Esophagus squamous epithelium (tissue), 5 donors: ENCODE measurements at regions not wholly inside any gene's neighbourhood (a gene's known extent, or its start where the extent isn't known, plus 50 kb on each side); places are given as distances from the start of the nearest gene placed in this dataset.

ENCODE experiments used
- DNase-seq: peaks from one replicate; lab custom pipeline; 2025; lab: John Stamatoyannopoulos, UW
- H3K27ac ChIP-seq, 4 donors: fragments of 200-600 bp; sonication (generic); one replicate each; pipeline ENCODE4 v1.5.1; 2016 to 2019; ENCODE audit warnings: mild to moderate bottlenecking in 1 of 4
- H3K27me3 ChIP-seq, 4 donors: fragments of 200-600 bp; sonication (generic); 1 replicate in 3 of 4; 2 replicates in 1 of 4; pipeline versions ENCODE4 v1.5.1 to v1.6.0; 2017 to 2021; ENCODE audit warnings: antibody characterized with exemption in 1 of 4
- H3K36me3 ChIP-seq, 3 donors: fragments of 200-600 bp; sonication (generic); one replicate each; pipeline ENCODE4 v1.5.1; 2016 to 2019
- H3K4me1 ChIP-seq, 3 donors: fragments of 200-600 bp; sonication (generic); one replicate each; pipeline ENCODE4 v1.5.1; 2017 to 2019
- H3K4me3 ChIP-seq, 4 donors: fragments of 200-600 bp; sonication (generic); 1 replicate in 3 of 4; 2 replicates in 1 of 4; pipeline ENCODE4 v1.5.1; 2016 to 2019; ENCODE audit warnings: mild to moderate bottlenecking in 2 of 4, moderate library complexity in 1 of 4
- H3K9me3 ChIP-seq, 3 donors: fragments of 200-600 bp; sonication (generic); one replicate each; pipeline ENCODE4 v1.5.1; 2016 to 2019
- POLR2A ChIP-seq, 4 donors: fragments of 450-650 bp; IDR thresholded peaks; one replicate each; pipeline ENCODE4 v1.6.1; 2017; ENCODE audit warnings: antibody characterized with exemption in 4 of 4, mild to moderate bottlenecking in 4 of 4, moderate library complexity in 3 of 4
- WGBS, 2 donors: methylation state at CpG; one replicate each; pipeline ENCODE4 v1.1.5; 2018; 5-methylcytosine and 5-hydroxymethylcytosine counted together
- intact Hi-C: fragments of 100-400 bp; cut with DNase I; formaldehyde crosslinking; loops from one replicate; pipeline ENCODE4 v1.15.0; 2022
- TF ChIP-seq, protein P1 (sequence below), 6 experiments: fragments of 450-650 bp in 4 of 6; fragments of 200-600 bp in 2 of 6; sonication (generic) in 2 of 6; IDR thresholded peaks; one replicate each; pipeline ENCODE4 v1.5.1; 2016 to 2019; ENCODE audit warnings: antibody characterized with exemption in 6 of 6, mild to moderate bottlenecking in 4 of 6, moderate library complexity in 4 of 6
- donor health status: DM: yes; HTN: yes; CAD: no.

DNA sequence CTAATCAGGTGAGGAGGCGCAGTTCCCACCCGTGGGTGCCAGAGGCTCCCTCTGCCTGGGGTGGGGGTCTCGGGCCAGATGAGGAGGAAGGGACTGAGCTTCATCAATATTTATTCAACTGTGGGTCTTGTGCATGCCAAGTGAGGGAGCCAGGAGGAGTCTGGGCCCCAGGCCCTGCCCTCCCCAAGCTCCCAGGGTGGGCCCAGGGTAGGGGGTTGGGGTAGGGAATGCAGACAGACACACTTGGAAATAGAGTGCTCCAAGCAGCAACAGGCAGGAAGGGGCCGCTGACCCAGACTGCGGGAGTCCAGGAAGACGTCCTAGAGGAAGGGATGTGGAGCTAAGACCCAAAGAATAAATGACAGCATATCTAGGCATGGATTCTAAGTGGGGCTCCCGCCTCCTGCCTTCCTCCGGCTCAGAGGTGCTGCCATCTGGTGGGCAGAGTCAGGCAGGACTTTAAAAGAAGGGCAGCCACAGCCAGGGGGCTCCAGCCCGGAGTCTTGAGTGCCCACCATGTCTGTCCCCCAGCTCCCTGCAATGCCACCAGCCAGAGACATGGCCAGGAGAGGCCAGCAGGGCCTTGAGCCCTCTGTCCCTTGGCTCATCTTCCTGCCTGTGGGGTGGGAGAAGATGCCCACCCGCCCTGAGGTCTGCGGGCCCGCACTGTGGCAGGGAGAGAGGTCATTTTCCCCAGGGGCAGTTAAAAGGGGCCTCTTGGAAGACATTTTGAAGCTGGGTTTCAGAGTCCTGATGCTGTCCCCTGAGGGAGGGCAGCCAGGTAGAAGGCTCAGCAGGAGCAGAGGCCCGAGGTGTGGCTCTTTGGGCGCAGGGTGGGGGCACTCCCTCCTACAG is 70.1 kb downstream of the PHETA1 start:
- H3K27me3 ChIP-seq: peaks cover 0 to 29% (median 0%) of the 10 kb centered on the region in 4 donors
- no peak overlapping the region for H3K4me3 ChIP-seq
- TF ChIP-seq, protein P1, sequence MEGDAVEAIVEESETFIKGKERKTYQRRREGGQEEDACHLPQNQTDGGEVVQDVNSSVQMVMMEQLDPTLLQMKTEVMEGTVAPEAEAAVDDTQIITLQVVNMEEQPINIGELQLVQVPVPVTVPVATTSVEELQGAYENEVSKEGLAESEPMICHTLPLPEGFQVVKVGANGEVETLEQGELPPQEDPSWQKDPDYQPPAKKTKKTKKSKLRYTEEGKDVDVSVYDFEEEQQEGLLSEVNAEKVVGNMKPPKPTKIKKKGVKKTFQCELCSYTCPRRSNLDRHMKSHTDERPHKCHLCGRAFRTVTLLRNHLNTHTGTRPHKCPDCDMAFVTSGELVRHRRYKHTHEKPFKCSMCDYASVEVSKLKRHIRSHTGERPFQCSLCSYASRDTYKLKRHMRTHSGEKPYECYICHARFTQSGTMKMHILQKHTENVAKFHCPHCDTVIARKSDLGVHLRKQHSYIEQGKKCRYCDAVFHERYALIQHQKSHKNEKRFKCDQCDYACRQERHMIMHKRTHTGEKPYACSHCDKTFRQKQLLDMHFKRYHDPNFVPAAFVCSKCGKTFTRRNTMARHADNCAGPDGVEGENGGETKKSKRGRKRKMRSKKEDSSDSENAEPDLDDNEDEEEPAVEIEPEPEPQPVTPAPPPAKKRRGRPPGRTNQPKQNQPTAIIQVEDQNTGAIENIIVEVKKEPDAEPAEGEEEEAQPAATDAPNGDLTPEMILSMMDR (IDR thresholded peaks at IDR 0.05): peak; percentile 39 to 72 (median 61)
- no peak for TF ChIP-seq POLR2A (IDR thresholded peaks at IDR 0.05)
- H3K9me3 ChIP-seq: peaks cover 0 to 4% (median 3%) of the 10 kb centered on the region in 3 donors
- intact Hi-C loops: no loop called here
- WGBS, 2 donors: 0 to 27% methylated on average over 2 to 7 of the region's 14 CpGs
- no peak for DNase-seq
- no peaks in the 10 kb centered on the region for H3K4me1 ChIP-seq
- no peaks in the 10 kb centered on the region for H3K36me3 ChIP-seq
- H3K27ac ChIP-seq: no peak overlapping the region

GRCh38 chr12:111297703-111298426 is 71.0 kb downstream of the PHETA1 start:
- no peaks in the 10 kb centered on the region for H3K9me3 ChIP-seq
- no peaks in the 10 kb centered on the region for H3K36me3 ChIP-seq
- 64 to 79% methylated on average over 7 of the region's 12 CpGs for WGBS, 2 donors
- H3K27me3 ChIP-seq: peaks cover 0 to 25% (median 0%) of the 10 kb centered on the region in 4 donors
- DNase-seq: no peak
- TF ChIP-seq, protein P1 (IDR thresholded peaks at IDR 0.05): no peak
- no peak for TF ChIP-seq POLR2A (IDR thresholded peaks at IDR 0.05)
- no peak overlapping the region for H3K27ac ChIP-seq
- intact Hi-C loops: no loop called here
- no peak overlapping the region for H3K4me3 ChIP-seq
- H3K4me1 ChIP-seq: no peaks in the 10 kb centered on the region

- Histone ChIP-seq H3K9me3 (no peaks in the 10 kb centered on the region), H3K4me1 (no peaks in the 10 kb centered on the region), H3K4me3 (no peak overlapping the region), H3K27me3 (peaks cover 0 to 25% (median 0%) of the 10 kb centered on the region in 4 donors), H3K27ac (no peak overlapping the region), H3K36me3 (no peaks in the 10 kb centered on the region)
- intact Hi-C loops: no loop called here
- no peak for TF ChIP-seq POLR2A (IDR thresholded peaks at IDR 0.05)
- TF ChIP-seq, protein P1 (IDR thresholded peaks at IDR 0.05): no peak
- 70 to 73% methylated on average over 7 of the region's 7 CpGs for WGBS, 2 donors
- no peak for DNase-seq
These were observed 71.9 kb downstream of the PHETA1 start for GRCh38 chr12:111296906-111297463.

DNA sequence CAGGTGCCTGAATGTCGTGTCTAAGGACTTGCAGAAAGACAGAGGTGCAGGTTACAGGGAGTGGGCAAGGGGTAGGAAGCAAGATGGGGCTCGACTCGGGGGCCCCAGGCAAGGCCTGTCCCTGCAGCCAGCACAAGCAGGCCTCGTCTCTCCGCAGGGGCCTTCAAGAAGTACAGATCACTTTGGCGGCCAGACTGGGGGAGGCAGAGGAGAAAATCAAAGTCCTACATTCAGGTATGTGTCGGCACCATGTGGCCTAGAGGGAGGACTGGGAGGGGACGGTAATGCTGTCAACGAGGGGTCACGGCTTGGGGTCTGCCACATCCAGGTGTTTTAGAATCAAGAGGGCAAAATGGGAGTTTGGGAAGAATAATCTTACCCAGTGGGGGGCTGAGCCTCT is 73.7 kb downstream of the PHETA1 start:
- peaks cover 0 to 19% (median 0%) of the 10 kb centered on the region in 4 donors for H3K27me3 ChIP-seq
- intact Hi-C loops: no loop called here

More for the DNA sequence above, 73.7 kb downstream of the PHETA1 start:
- Histone ChIP-seq H3K27ac (no peak overlapping the region), H3K4me1 (no peaks in the 10 kb centered on the region), H3K36me3 (no peaks in the 10 kb centered on the region), H3K4me3 (no peak overlapping the region), H3K9me3 (no peaks in the 10 kb centered on the region)
- no peak for DNase-seq
- 68 to 77% methylated on average over 10 of the region's 10 CpGs for WGBS, 2 donors
- TF ChIP-seq POLR2A (IDR thresholded peaks at IDR 0.05): no peak
- TF ChIP-seq, protein P1 (IDR thresholded peaks at IDR 0.05): no peak
